SKM-1 (cell line): ENCODE measurements at regions not wholly inside any gene's neighbourhood (a gene's known extent, or its start where the extent isn't known, plus 50 kb on each side); places are given as distances from the start of the nearest gene placed in this dataset.
"Not testable (repeated sequence)": the region's sequence is repeated elsewhere in the genome, so short reads cannot be mapped to it uniquely, and the experiment has no call there.

Experiments
- DNase-seq: peaks from one replicate; lab custom pipeline; 2025; ENCODE audit not compliant: unreplicated experiment; lab: John Stamatoyannopoulos, UW

DNA sequence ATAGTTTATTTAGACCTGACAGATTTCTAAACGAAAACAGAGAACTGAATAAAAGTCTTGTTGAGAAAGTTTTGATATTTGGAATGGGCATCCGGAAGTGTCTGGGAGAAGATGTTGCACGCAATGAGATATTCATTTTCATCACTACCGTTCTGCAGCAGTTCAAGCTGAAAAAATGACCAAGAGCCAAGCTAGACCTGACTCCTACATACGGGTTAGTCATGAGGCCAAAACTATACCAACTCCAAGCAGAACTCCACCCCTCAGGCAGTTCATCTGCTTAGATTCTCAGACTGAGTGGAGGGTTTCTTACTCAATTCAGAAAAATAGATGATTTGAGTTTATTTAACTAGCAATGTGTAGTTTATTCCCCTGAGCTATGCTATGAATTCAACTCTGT, 95.4 kb upstream of the ANXA1 start:
- DNase-seq, result no peak

GRCh38 chr9:73054091-73054490, 97.6 kb upstream of the ANXA1 start:
- DNase-seq, result no peak

GRCh38 chr9:73053543-73053942, 98.1 kb upstream of the ANXA1 start:
- DNase-seq, result no peak

GRCh38 chr9:73050887-73051550, 98.2 kb upstream of the ALDH1A1 start:
- no peak for DNase-seq

- DNase-seq, result no peak
Measured at GRCh38 chr9:73050065-73050816, 97.4 kb upstream of the ALDH1A1 start.

- DNase-seq, result no peak
Measured at GRCh38 chr9:73049280-73049679, 96.4 kb upstream of the ALDH1A1 start.

DNA sequence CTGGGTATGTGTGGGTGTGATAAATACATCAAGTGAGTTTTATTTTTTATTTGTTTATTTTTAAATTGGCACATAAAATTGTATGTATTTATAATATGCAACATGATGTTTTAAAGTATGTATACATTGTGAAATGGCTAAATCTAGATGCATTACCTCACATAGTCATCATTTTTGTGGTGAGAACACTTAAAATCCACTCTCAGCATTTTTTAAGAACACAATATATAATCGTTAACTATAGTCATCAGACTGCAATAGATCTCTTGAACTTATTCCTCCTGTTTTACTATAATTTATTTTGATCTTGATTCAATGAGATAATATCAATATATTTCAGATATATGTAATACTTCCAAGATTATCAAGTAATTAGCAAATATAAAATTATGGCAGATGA, 93.9 kb upstream of the ALDH1A1 start:
- no peak for DNase-seq

DNA sequence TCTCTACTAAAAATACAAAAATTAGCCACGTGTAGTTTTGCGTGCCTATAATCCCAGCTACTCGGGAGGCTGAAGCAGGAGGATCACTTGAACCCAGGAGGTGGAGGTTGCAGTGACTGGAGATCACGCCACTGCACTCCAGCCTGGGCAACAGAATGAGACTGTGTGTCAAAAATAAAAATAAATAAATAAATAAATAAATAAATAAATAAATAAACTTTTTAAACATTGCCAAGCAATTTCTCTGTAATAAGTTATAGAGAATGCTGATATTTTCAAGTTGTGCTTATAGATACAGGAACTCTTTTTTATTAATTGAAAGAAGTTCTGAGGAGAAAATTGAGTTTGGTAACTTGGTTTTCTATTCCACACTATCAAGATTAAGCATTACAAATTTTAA, 91.9 kb upstream of the ALDH1A1 start:
- not testable (repeated sequence) for DNase-seq

DNA sequence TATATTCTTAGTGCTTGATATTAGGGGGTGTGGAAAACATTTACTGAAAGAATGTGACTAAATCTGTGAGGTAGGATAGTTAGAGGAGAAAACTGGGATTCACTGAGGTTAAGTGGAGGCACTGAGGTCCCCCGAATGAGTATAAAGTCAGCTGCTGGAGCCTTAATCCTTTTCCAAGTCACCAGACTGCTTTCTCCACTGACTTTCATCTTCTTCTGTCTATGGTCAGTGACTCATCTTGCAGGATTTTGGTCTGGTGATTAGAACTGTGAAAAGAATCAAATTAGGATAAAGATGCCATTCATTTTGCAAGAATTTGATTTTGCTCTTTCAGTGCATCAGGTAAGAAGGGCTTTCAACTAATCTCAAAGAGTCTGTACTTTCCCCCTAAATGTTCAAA, 89.3 kb upstream of the ALDH1A1 start:
- no peak for DNase-seq

DNA sequence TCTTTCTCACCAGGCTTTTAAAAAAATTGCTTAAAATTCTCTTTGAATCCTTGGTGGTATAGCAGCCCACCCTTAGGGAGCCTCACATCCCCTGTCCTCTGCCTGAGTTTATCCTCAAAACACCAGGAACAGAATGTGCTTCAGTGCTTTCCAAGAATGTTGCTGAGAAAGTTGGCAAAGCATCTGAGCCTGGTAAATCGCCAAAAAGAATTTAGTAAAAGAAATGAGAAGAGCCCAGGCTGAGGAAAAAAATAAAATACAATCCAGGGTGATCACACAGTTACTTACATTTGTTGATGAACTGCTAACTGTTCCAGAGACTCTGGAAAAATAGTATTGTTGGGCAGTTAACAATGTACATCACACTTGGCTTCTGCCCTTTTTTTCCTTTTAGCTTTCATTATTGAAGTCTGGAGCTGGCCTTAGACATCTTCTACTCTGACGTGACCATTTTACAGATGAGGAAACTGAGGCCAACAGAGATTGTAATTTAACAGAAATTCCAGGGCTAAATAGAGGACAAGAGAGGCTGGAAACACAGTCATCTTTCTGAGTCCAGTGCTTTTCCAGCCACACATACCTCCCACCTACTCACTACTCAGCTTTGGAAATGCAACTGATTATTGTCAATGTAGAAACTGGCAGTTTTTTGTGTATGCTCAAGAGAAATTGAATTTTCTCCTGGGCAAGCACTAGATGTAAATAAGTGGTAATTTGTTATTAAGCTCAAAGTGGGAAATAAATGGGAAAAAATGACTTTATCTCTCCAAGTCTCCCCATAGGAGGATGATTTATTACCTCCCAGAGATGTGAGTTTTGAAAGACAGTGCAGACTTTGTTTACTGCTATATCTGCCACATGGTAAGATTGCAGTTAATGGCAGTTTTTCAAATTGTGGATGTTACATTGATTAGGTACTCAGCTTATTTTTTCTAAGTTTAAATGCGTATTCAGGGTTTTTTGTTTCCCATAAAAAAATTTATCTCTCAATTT, 86.7 kb upstream of the ALDH1A1 start:
- DNase-seq, result no peak

GRCh38 chr9:73038613-73039012, 85.8 kb upstream of the ALDH1A1 start:
- DNase-seq, result no peak

DNA sequence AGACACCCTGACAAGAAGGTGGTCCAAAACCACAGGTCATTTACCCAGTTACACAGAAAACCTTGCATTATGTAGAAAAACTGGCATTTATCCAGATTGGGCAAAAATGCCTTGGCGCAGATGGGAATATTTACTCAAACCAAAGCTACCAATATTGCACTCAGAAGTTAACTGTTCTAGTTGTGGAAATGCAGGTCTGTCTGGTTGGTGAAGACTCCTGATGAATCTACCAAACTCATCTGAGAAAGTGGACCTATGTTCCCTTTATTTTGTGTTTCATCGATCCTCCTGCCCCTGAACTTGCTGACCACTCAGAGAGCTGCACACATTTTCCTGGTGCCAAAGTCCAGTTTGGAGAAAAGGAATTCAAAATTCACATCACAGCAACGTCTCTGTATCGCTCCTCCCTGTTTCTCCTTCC, 85.2 kb upstream of the ALDH1A1 start:
- no peak for DNase-seq

- DNase-seq, result no peak
Measured at GRCh38 chr9:73037613-73038012, 84.8 kb upstream of the ALDH1A1 start.

DNA sequence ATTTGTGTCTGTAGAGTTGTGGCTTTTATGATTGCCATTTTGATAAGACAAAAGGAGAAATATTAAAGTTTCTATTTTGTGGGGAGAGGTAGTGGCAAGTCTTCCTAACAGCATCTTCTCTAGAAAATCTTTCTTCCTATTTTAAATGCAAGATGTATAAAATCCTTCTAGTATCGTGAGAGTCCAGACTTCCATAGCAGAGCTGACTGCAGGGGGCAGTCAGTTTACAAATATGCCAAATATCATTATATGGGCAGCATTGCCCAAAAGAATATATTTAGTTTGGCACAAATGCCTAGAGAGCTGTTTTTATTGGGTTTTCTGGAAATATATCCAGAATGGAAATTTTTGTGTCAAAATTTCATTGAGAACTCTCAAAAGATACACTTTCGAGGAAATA, 82.1 kb upstream of the ALDH1A1 start:
- DNase-seq, result no peak

- no peak for DNase-seq
Measured at GRCh38 chr9:73031350-73031749, 78.5 kb upstream of the ALDH1A1 start.

DNA sequence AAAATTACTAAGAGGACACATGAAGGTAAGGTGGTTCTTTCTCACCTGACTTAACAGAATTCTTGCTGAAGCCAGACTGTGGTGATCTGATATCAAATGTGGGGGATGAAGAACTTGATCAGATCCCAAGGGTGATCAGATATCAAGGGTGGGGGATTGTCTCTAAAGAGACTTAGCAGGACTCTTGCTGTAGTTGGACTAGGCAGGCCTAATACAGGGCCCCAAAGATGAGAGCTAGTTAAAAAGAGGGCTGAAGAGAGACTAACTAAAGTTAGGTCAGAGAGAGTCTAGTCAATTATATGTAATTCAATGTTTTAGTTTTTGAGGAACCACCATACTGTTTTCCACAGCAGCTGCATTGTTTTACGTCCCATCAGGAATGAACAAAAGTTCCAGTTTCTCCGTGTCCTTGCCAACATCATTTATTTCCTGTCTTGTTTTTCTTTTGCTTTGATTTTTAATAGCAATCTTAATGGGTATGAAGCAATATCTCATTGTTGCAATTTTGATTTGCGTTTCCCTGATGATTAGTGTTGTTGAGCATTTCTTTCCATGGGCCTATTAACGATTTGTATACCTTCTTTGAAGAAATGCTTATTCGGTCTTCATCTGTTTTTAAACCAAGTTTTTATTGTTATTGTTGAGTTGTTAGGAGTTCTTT, 77.6 kb upstream of the ALDH1A1 start:
- DNase-seq, result no peak

- DNase-seq, result no peak
Measured at GRCh38 chr9:73029346-73029745, 76.5 kb upstream of the ALDH1A1 start.

DNA sequence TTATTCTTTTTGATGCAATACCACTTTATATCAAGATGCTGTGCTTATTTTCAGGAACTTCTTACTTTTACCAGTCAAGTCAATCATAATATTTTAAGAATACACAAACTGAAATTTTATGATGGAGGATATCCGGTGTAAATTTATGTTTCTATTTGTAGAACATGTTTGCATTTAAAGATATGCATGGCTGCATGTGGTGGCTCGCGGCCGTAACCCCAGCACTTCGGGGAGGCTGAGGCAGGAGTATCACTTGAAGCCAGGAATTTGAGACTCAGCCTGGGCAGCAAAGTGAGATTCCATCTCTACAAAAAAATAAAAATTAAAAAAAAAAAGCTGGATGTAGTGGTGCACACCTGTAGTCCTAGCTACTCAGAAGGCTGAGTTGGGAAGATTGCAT, 73.5 kb upstream of the ALDH1A1 start:
- DNase-seq, result no peak

- no peak for DNase-seq
Measured at GRCh38 chr9:73024601-73025034, 71.8 kb upstream of the ALDH1A1 start.

- no peak for DNase-seq
Measured at GRCh38 chr9:73023025-73023541, 70.2 kb upstream of the ALDH1A1 start.

DNA sequence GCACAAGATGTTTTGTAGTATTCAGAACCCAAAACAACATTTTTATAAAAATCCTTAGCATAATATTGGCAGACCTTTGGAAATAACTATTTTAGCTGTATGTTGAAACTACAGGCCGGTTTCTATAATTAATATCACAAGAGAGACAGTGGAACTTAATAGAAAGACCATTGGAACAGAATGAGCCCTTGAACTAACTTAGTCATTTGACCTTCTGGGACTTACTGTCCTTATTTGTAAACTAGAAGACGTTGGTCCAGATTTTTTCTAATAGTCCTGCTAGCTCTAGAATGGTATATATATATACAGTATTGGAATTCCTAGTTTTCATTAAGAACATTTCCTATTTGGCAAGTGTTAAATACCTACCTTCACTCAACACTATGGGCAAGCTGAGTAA, 69.5 kb upstream of the ALDH1A1 start:
- no peak for DNase-seq
